Stimulated activated CD8-positive, alpha-beta memory T cell treated with anti-CD3 and anti-CD28 coated beads, Interleukin-4, amount 100 ng/mL, for 4 hours (primary cell): ENCODE measurements at regions not wholly inside any gene's neighbourhood (a gene's known extent, or its start where the extent isn't known, plus 50 kb on each side); places are given as distances from the start of the nearest gene placed in this dataset.

Source experiments
- DNase-seq, 2 donors: peaks; one replicate each; pipeline ENCODE4 v3.0.0-alpha.2; 2020; ENCODE audit warnings: low read depth in 2 of 2, low spot score in 1 of 2

- DNase-seq = no peak
Measured at GRCh38 chr4:14857475-14857874, 144.8 kb upstream of the CPEB2 start.

GRCh38 chr4:14857981-14858380 is 144.3 kb upstream of the CPEB2 start:
- no peak for DNase-seq

- DNase-seq = no peak
Measured at GRCh38 chr4:14862891-14863290, 139.4 kb upstream of the CPEB2 start.

- DNase-seq = no peak
Measured at GRCh38 chr4:14863418-14864364, 138.6 kb upstream of the CPEB2 start.

- DNase-seq = no peak
Measured at GRCh38 chr4:14864365-14865030, 137.8 kb upstream of the CPEB2 start.

GRCh38 chr4:14865031-14865366 is 137.3 kb upstream of the CPEB2 start:
- DNase-seq = no peak

GRCh38 chr4:14865804-14866203 is 136.5 kb upstream of the CPEB2 start:
- no peak for DNase-seq

- DNase-seq = no peak
Measured at GRCh38 chr4:14867847-14868246, 134.4 kb upstream of the CPEB2 start.

GRCh38 chr4:14868426-14869395 is 133.6 kb upstream of the CPEB2 start:
- DNase-seq = no peak

GRCh38 chr4:14871676-14872430 is 130.4 kb upstream of the CPEB2 start:
- no peak for DNase-seq

- no peak for DNase-seq
Measured at GRCh38 chr4:14874990-14875389, 127.3 kb upstream of the CPEB2 start.

- no peak for DNase-seq
Measured at GRCh38 chr4:14877246-14878225, 124.7 kb upstream of the CPEB2 start.

GRCh38 chr4:14878681-14879080 is 123.6 kb upstream of the CPEB2 start:
- DNase-seq = no peak

- DNase-seq = no peak
Measured at GRCh38 chr4:14879683-14880082, 122.6 kb upstream of the CPEB2 start.

- DNase-seq = no peak
Measured at GRCh38 chr4:14880805-14881204, 121.5 kb upstream of the CPEB2 start.

GRCh38 chr4:14883166-14883565 is 119.1 kb upstream of the CPEB2 start:
- DNase-seq = no peak

- no peak for DNase-seq
Measured at GRCh38 chr4:14883661-14884060, 118.6 kb upstream of the CPEB2 start.

GRCh38 chr4:14887842-14888433 is 114.3 kb upstream of the CPEB2 start:
- DNase-seq = no peak
